SK-N-SH treated with all-trans-retinoic acid at 6 μM for 48 hours (cell line): ENCODE measurements at regions not wholly inside any gene's neighbourhood (a gene's known extent, or its start where the extent isn't known, plus 50 kb on each side); places are given as distances from the start of the nearest gene placed in this dataset.

Source experiments
- ARNTL ChIP-seq: fragments of 450-650 bp; formaldehyde crosslinking; IDR thresholded peaks from 2 replicates; pipeline ENCODE4 v1.5.0; 2020; ENCODE audit warnings: low read depth, mild to moderate bottlenecking, moderate library complexity, borderline replicate concordance
- GLIS3 ChIP-seq: fragments of 250-450 bp; sonication (Bioruptor Pico); IDR thresholded peaks from 2 replicates; pipeline ENCODE4 v1.5.0; 2020; ENCODE audit warnings: mild to moderate bottlenecking, moderate library complexity
- RARB ChIP-seq: fragments of 250-450 bp; sonication (Bioruptor Pico); IDR thresholded peaks from 2 replicates; pipeline ENCODE4 v1.8.0; 2021; ENCODE audit warnings: mild to moderate bottlenecking, moderate library complexity
- TCF4 ChIP-seq: fragments of 250-450 bp; sonication (Bioruptor Pico); IDR thresholded peaks from 2 replicates; pipeline ENCODE4 v1.8.0; 2021; ENCODE audit warnings: mild to moderate bottlenecking, moderate library complexity, borderline replicate concordance
- TSHZ2 ChIP-seq: fragments of 250-450 bp; sonication (Bioruptor Pico); IDR thresholded peaks from 2 replicates; pipeline ENCODE4 v1.5.0; 2020; ENCODE audit warnings: mild to moderate bottlenecking, moderate library complexity
- ZC3H10 ChIP-seq: fragments of 250-450 bp; sonication (Bioruptor Pico); IDR thresholded peaks from 2 replicates; pipeline ENCODE4 v1.5.1; 2021; ENCODE audit warnings: mild to moderate bottlenecking, moderate library complexity
- ZFP3 ChIP-seq: fragments of 250-450 bp; sonication (Bioruptor Pico); IDR thresholded peaks from 2 replicates; pipeline ENCODE4 v1.5.0; 2020; ENCODE audit warnings: mild to moderate bottlenecking, moderate library complexity

GRCh38 chr12:24599736-24600135 lies 349.2 kb downstream of the BCAT1 start:
- TF ChIP-seq ZFP3 (CRISPR knock-in tag) (no peak), ARNTL (CRISPR knock-in tag) (no peak), ZC3H10 (CRISPR knock-in tag) (no peak), RARB (no peak), GLIS3 (CRISPR knock-in tag) (no peak), TCF4 (no peak), TSHZ2 (no peak)
